Nephron progenitor cell (in vitro differentiated cells): ENCODE measurements at regions not wholly inside any gene's neighbourhood (a gene's known extent, or its start where the extent isn't known, plus 50 kb on each side); places are given as distances from the start of the nearest gene placed in this dataset.

Source experiments
- DNase-seq: peaks from one replicate; pipeline ENCODE4 v3.0.0; 2021
- H3K27ac Mint-ChIP-seq: 2 replicates; pipeline ENCODE4 v1.8.0; 2021; ENCODE audit warnings: mild to moderate bottlenecking, moderate library complexity, mixed read lengths
- H3K27me3 Mint-ChIP-seq: 2 replicates; pipeline ENCODE4 v1.8.0; 2021; ENCODE audit warnings: mild to moderate bottlenecking, low read depth, mixed read lengths; ENCODE audit not compliant: poor library complexity
- H3K36me3 Mint-ChIP-seq: 2 replicates; pipeline ENCODE4 v1.8.0; 2021; ENCODE audit warnings: low read depth, mixed read lengths
- H3K4me1 Mint-ChIP-seq: 2 replicates; pipeline ENCODE4 v1.8.0; 2021; ENCODE audit warnings: mixed read lengths
- H3K4me3 Mint-ChIP-seq: 2 replicates; pipeline ENCODE4 v1.8.0; 2021; ENCODE audit warnings: mild to moderate bottlenecking, moderate library complexity, mixed read lengths
- H3K9me3 Mint-ChIP-seq: 2 replicates; pipeline ENCODE4 v1.8.0; 2021; ENCODE audit warnings: mild to moderate bottlenecking, moderate library complexity, mixed read lengths
- TF ChIP-seq, protein P1 (sequence below): fragments of 200-600 bp; sonication (generic); IDR thresholded peaks from 2 replicates; pipeline ENCODE4 v1.5.0; 2021; ENCODE audit warnings: antibody characterized with exemption

DNA sequence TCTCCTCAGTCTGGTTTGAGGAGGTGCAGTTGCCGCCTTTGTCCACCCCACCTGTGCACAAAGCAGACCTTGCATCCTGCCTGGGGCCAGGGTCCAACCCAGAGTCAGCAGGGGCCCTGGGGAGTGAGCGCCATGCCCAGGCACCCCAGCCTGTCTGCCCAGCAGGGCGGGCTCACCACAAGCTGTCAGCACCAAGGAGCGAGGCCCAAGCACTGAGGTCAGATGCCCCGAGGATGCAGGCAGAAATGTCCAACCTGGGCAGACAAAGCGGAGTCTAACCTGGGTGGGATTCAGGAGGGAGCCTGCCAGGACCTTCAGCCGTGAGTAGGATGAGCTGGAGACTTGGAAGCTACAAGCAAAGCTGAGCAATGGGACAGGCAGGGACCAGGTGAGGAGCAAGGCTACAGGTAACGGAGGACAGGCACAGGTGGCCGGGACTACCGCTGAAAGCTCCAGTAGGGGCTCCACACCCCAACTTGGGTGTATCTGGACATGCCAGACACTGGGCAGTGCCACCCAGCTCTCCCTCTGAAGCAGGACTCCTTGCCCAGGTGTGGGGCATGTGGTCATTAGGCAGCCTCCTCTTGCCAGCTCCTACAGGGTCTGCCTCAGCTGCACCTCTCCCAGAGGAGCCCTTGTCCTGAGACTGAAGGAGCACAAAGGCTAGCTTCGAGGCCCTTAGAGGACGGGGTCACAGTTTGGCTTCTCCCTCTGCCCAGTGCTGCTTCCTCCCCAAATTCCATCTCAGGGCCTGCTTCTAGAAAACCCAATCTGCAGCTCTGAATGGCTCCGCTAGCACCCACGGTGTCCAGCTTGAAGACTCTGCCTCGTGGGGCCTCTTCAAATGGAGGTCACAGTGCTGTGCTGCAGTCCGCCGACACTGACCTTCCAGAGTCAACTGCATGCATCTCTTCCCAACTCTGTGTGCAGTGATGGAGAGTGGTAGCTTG, 210.6 kb upstream of the CDYL start:
- Mint-ChIP-seq H3K27ac (no peak overlapping the region), H3K4me1 (peaks cover 12% of the 10 kb centered on the region), H3K4me3 (no peak overlapping the region), H3K36me3 (peaks cover 6% of the 10 kb centered on the region), H3K9me3 (peaks cover 12% of the 10 kb centered on the region), H3K27me3 (peaks cover 4% of the 10 kb centered on the region)
- TF ChIP-seq, protein P1, sequence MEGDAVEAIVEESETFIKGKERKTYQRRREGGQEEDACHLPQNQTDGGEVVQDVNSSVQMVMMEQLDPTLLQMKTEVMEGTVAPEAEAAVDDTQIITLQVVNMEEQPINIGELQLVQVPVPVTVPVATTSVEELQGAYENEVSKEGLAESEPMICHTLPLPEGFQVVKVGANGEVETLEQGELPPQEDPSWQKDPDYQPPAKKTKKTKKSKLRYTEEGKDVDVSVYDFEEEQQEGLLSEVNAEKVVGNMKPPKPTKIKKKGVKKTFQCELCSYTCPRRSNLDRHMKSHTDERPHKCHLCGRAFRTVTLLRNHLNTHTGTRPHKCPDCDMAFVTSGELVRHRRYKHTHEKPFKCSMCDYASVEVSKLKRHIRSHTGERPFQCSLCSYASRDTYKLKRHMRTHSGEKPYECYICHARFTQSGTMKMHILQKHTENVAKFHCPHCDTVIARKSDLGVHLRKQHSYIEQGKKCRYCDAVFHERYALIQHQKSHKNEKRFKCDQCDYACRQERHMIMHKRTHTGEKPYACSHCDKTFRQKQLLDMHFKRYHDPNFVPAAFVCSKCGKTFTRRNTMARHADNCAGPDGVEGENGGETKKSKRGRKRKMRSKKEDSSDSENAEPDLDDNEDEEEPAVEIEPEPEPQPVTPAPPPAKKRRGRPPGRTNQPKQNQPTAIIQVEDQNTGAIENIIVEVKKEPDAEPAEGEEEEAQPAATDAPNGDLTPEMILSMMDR: no peak
- DNase-seq: no peak

DNA sequence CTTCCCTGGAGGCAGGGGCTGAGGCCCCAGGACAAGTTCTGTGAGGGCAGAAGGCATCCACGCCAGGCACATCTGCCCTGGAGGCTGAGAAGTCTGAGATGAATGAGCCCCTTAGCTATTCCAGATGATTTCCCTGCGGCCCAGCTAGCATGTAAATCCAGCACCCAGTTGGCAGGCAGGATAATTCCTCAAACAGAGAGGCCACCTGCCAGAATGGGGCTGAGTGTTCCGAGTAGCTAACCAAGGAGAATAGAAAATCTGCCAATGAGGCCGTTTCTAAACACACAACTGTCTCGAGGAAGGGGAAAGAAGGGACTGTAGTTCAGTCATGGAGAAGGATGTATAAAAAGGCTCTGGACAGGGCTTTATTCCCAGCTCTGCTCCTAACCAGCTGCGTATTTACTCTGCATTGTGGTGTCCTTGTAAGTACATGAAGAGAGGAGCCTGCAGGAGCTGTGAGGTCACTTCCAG, 211.4 kb upstream of the CDYL start:
- H3K4me3 Mint-ChIP-seq: no peak overlapping the region
- peak overlapping the region; percentile 18 for H3K27ac Mint-ChIP-seq
- TF ChIP-seq, protein P1: no peak
- peaks cover 12% of the 10 kb centered on the region for H3K4me1 Mint-ChIP-seq
- peaks cover 6% of the 10 kb centered on the region for H3K27me3 Mint-ChIP-seq
- H3K36me3 Mint-ChIP-seq: peaks cover 4% of the 10 kb centered on the region
- peaks cover 4% of the 10 kb centered on the region for H3K9me3 Mint-ChIP-seq
- no peak for DNase-seq

DNA sequence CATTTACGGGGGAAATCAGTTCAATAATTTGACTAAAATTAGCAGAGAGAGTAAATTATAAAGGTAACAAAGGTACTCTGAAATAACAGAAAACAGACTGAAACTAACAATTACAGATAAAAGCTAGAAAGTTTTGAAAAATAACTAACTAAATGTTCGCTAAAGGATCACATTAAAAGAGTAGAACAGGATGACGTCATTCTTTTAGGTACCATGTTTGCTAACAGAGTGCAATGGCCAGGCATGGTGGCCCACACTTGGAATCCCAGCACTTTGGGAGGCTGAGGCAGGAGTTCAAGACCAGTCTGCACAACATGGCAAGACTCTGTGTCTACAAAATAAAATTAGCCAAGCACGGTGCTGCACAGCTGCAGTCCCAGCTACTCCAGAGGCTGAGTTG, 212.3 kb upstream of the CDYL start:
- H3K27ac Mint-ChIP-seq: no peak overlapping the region
- DNase-seq: no peak
- TF ChIP-seq, protein P1: no peak
- no peak overlapping the region for H3K4me3 Mint-ChIP-seq
- H3K9me3 Mint-ChIP-seq: no peaks in the 10 kb centered on the region
- peaks cover 7% of the 10 kb centered on the region for H3K27me3 Mint-ChIP-seq
- peaks cover 12% of the 10 kb centered on the region for H3K4me1 Mint-ChIP-seq
- H3K36me3 Mint-ChIP-seq: peaks cover 4% of the 10 kb centered on the region

DNA sequence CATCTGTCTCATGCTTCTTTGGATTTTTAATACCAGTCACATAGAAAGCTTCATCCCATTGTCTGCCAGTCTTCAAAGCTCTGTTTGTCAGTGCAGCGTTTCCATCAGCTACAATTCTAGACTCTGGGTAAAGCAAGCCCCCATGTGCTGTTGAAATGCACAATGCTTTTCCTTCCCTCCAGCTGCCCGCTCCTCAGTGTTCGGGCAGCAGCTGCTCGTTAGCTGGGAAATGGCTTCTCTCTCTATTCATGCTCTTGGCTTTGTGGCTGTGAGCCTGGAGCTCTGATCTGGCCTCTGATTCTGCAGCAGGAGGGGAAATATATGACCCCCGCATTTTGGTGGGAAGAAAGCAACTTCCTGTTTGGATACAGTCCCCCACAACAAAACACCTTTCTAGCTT, 213.0 kb upstream of the CDYL start:
- Mint-ChIP-seq H3K4me3 (no peak overlapping the region), H3K4me1 (peaks cover 12% of the 10 kb centered on the region), H3K27ac (no peak overlapping the region), H3K27me3 (peaks cover 9% of the 10 kb centered on the region), H3K9me3 (no peaks in the 10 kb centered on the region), H3K36me3 (peaks cover 4% of the 10 kb centered on the region)
- no peak for DNase-seq
- TF ChIP-seq, protein P1: no peak

GRCh38 chr6:4561773-4562400, 214.3 kb upstream of the CDYL start:
- TF ChIP-seq, protein P1: no peak

More at GRCh38 chr6:4561773-4562400, 214.3 kb upstream of the CDYL start:
- H3K27ac Mint-ChIP-seq: no peak overlapping the region
- no peak overlapping the region for H3K4me3 Mint-ChIP-seq
- H3K9me3 Mint-ChIP-seq: no peaks in the 10 kb centered on the region
- H3K36me3 Mint-ChIP-seq: peaks cover 4% of the 10 kb centered on the region
- peaks cover 9% of the 10 kb centered on the region for H3K27me3 Mint-ChIP-seq
- no peak for DNase-seq
- H3K4me1 Mint-ChIP-seq: peaks cover 12% of the 10 kb centered on the region
